ENCODE measurements at regions not wholly inside any gene's neighbourhood (a gene's known extent, or its start where the extent isn't known, plus 50 kb on each side); places are given as distances from the start of the nearest gene placed in this dataset.

DNA sequence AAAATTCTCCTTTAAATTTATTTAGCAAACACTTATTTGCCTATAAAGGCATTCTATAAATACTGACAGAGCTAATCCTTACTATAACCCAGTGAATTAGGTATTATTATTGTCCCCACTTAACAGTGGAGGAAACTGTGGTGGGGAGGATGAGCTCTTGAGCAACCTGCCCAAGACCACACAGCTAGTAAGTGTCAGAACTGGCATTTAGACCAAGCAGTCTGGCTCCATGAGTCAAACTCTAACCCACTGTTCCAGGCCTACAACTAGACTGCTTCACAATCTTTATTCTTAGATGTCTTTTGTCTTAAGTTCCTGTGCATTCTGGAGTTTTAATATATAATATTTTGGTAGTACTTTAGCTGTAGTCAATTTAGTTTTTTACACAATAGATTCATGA is 530.8 kb downstream of the BCKDHB start:
- H3K4me3 Mint-ChIP-seq: no peak overlapping the region

DNA sequence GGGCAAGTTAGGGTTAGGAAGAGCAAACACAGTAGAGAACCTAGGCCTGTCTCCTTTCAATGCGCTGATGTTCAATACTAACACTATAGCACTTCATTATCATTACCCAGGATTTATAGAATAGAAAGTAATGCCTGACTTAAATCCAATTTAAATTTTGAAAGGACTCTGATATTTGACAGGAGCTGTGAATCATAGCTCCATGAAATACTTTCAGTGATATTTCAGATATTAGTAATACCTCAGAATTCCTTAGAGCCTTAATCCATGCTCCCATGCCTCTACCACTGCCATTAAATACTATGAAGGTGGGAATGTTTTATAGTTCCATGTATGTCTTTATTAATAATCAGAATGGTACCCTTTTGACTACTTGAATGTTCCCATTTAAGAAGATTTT is 530.2 kb downstream of the BCKDHB start:
- H3K4me3 Mint-ChIP-seq: no peak overlapping the region
- peaks cover 5% of the 10 kb centered on the region for H3K9me3 Mint-ChIP-seq
- no peaks in the 10 kb centered on the region for H3K36me3 Mint-ChIP-seq (ENCODE audit: low read depth)
- H3K27me3 Mint-ChIP-seq (ENCODE audit: low read depth): no peaks in the 10 kb centered on the region
- no peaks in the 10 kb centered on the region for H3K4me1 Mint-ChIP-seq (ENCODE audit: low read depth)
- no peak overlapping the region for H3K27ac Mint-ChIP-seq

More for the DNA sequence above, 530.8 kb downstream of the BCKDHB start:
- Mint-ChIP-seq H3K27me3 (ENCODE audit: low read depth) (no peaks in the 10 kb centered on the region), H3K9me3 (peaks cover 5% of the 10 kb centered on the region), H3K36me3 (ENCODE audit: low read depth) (no peaks in the 10 kb centered on the region), H3K4me1 (ENCODE audit: low read depth) (no peaks in the 10 kb centered on the region), H3K27ac (no peak overlapping the region)

DNA sequence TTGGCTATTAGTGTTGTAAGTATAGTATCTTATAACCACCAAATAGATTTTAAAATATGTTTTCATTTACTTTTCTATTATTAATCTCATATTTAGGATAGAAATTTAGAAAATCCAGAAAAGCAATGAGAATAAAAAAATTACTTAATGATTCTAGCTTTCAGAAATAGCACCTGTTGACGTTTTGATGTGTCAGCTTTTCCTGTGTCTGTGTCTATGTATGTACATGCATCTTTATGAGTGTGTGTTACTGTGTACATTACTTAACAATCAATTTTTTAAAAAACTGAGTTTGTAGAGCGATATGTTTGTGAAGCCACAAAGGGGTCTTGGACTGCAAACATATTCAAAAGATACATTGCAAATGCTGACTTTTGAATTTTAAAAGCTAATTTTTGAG is 526.9 kb downstream of the BCKDHB start:
- no peaks in the 10 kb centered on the region for H3K36me3 Mint-ChIP-seq (ENCODE audit: low read depth)
- H3K27me3 Mint-ChIP-seq (ENCODE audit: low read depth): no peaks in the 10 kb centered on the region
- no peaks in the 10 kb centered on the region for H3K4me1 Mint-ChIP-seq (ENCODE audit: low read depth)
- no peak overlapping the region for H3K4me3 Mint-ChIP-seq
- H3K9me3 Mint-ChIP-seq: peaks cover 5% of the 10 kb centered on the region
- no peak overlapping the region for H3K27ac Mint-ChIP-seq

DNA sequence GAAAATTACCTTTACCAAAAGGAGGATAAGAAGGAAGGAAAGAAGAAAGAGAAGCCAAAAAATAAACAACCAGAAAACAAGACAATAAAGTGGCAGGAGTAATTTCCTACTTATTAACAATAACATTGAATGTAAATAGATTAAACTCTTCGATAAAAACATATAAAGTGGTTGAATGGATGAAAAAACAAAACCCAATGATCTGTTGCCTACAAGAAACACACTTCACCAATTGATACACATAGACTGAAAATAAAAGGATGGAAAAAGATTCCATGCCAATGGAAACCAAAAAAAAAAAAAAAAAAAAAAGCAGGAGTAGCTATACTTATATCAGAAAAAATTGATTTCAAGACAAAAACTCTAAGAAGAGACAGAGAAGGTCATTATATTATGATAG is 518.9 kb downstream of the BCKDHB start:
- Mint-ChIP-seq H3K27me3 (ENCODE audit: low read depth) (no peaks in the 10 kb centered on the region), H3K36me3 (ENCODE audit: low read depth) (no peaks in the 10 kb centered on the region), H3K4me1 (ENCODE audit: low read depth) (no peaks in the 10 kb centered on the region), H3K9me3 (peaks cover 30% of the 10 kb centered on the region), H3K4me3 (no peak overlapping the region), H3K27ac (no peak overlapping the region)

DNA sequence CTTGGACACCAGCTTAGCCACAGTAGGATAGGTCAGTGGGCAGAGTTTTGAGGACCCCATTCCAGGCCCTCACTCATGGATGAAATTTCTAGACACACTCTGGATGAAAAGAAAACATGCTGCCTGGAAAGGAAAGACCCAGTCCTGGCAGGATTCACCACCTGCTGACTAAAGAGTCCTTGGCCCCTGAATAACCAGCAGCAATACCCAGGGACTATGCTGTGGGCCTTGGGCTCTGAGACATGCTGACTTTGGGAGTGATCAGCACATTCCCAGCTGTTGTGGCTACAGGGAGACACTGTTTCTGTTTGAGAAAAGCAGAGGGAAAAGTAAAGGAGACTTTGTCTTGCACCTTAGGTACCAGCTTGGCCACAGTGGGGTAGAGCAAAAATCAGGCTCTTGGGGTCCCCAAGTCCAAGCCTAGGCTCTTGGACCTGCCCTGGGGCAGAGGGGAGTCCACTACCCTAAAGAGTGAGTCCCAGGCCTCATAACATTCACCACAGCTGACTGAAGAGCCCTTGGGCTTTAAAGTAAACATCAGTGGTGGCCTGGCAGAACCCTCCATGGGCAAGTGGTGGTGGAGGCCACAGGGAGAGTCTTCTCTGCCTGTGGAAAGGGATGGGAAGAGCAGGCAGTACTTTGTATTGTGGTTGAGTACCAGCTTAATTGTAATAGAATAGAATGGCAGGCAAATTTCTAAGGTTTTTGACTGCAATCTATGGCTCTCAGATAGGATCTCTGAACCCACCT is 516.8 kb downstream of the BCKDHB start:
- H3K27ac Mint-ChIP-seq: no peak overlapping the region
- no peaks in the 10 kb centered on the region for H3K27me3 Mint-ChIP-seq (ENCODE audit: low read depth)
- H3K4me1 Mint-ChIP-seq (ENCODE audit: low read depth): no peaks in the 10 kb centered on the region
- no peaks in the 10 kb centered on the region for H3K36me3 Mint-ChIP-seq (ENCODE audit: low read depth)
- H3K4me3 Mint-ChIP-seq: no peak overlapping the region
- peaks cover 40% of the 10 kb centered on the region for H3K9me3 Mint-ChIP-seq

DNA sequence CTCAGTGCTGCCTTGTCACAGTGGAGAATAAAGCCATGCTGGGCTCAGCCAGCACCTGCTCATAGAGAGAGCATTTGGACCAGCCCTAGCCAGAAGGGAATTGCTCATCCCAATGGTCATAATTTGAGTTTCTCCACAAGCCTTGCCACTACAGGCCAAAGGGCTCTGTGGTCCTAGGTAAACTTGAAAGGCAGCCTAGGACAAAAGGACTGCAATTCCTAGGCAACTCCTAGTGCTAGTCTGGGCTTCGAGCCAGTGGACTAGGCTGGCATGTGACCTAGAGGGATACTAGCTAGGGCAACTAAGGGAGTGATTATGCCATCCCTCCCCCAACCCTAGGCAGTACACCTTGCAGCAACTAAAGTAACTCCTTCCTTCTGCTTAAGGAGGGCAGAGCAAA is 516.2 kb downstream of the BCKDHB start:
- H3K27me3 Mint-ChIP-seq (ENCODE audit: low read depth): no peaks in the 10 kb centered on the region
- no peaks in the 10 kb centered on the region for H3K4me1 Mint-ChIP-seq (ENCODE audit: low read depth)
- no peak overlapping the region for H3K27ac Mint-ChIP-seq
- no peak overlapping the region for H3K4me3 Mint-ChIP-seq
- H3K9me3 Mint-ChIP-seq: peaks cover 42% of the 10 kb centered on the region
- no peaks in the 10 kb centered on the region for H3K36me3 Mint-ChIP-seq (ENCODE audit: low read depth)

DNA sequence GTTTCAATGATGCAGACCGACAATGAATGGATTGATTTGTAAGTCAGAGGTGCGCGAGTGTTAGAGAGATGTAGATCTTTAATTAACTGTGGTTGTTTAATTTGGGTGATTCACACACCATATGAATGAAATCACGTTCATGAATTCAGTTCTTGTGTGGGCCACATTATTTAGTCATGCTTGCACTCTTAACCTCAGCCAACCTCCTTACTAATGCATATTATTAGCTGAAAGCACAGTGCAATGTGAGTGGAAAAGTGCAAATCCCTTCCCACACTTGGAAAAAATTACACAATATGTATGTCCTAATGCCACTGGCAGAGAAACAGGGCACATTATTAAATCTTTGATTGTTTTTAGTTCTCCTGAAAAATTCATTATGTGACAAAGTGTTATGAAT is 512.5 kb downstream of the BCKDHB start:
- peaks cover 20% of the 10 kb centered on the region for H3K9me3 Mint-ChIP-seq
- H3K4me1 Mint-ChIP-seq (ENCODE audit: low read depth): no peaks in the 10 kb centered on the region
- H3K36me3 Mint-ChIP-seq (ENCODE audit: low read depth): no peaks in the 10 kb centered on the region
- no peak overlapping the region for H3K4me3 Mint-ChIP-seq
- H3K27me3 Mint-ChIP-seq (ENCODE audit: low read depth): no peaks in the 10 kb centered on the region
- no peak overlapping the region for H3K27ac Mint-ChIP-seq

DNA sequence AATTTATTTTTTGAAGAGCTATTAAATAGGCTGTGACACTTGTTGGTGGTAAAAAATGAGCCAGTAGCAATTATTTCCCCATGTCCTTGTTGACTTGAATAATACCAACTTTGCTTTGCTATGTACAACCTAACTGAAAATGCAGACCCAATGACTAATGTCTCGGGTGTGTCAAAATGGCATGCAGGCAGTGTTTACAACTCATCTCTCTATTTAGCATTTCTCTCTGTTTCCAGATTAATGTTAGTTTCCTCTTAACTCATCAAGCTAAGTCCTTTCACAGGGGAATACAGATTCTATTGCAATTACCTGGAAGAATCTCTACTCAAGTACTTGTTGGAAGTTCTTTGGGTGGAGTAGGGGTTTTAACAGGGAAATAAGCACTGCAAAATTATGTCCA is 504.4 kb downstream of the BCKDHB start:
- H3K27me3 Mint-ChIP-seq (ENCODE audit: low read depth): no peaks in the 10 kb centered on the region
- H3K36me3 Mint-ChIP-seq (ENCODE audit: low read depth): no peaks in the 10 kb centered on the region
- H3K4me1 Mint-ChIP-seq (ENCODE audit: low read depth): no peaks in the 10 kb centered on the region
- H3K9me3 Mint-ChIP-seq: no peaks in the 10 kb centered on the region
- no peak overlapping the region for H3K27ac Mint-ChIP-seq
- H3K4me3 Mint-ChIP-seq: no peak overlapping the region

DNA sequence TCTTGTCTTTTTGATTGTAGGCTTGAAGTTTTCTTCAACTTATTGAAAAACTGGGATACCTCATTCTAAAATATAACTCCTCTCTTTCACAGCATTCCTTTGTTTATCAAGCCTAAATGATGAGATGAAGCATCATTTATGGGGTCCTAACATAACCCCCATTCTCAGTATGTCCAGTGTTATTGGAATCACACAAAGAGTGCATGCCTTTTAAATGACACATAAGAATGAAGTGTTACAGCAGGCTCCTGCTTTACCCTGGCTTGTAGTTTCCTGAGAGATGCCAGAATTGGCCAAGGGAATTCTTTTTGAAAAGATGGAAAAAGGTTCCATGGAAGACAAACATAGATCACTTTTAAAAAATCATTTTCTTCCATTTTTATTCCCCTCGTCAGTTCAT is 502.4 kb downstream of the BCKDHB start:
- Mint-ChIP-seq H3K4me1 (ENCODE audit: low read depth) (no peaks in the 10 kb centered on the region), H3K4me3 (no peak overlapping the region), H3K36me3 (ENCODE audit: low read depth) (no peaks in the 10 kb centered on the region), H3K27ac (no peak overlapping the region), H3K9me3 (no peaks in the 10 kb centered on the region), H3K27me3 (ENCODE audit: low read depth) (no peaks in the 10 kb centered on the region)

DNA sequence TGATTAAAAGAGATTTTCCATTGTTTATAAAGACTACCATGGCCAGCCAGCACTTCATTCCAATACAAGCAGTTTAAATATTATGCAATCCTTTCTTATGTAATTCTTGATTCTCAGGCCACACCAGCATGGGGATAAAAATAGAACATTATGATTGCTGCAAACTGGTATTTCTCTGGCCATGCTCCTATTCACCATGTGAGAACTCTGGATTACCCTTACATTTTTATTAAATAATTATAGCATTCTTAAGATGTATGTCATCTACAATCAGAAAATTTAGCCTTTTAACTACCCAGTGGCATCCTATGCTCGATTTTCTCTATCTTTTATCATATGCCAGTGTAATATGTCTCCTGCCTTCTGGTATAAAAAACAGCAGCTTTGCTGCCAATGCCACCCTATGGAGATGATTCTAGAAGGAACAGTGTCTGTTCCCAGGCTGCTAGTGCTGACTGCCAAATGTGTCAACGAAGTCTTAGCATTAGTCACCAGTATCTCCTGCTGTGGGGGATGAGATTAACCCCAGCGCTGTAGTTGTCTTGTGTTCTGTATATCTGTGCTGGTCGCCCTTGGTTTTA is 501.4 kb downstream of the BCKDHB start:
- no peaks in the 10 kb centered on the region for H3K27me3 Mint-ChIP-seq (ENCODE audit: low read depth)
- no peak overlapping the region for H3K4me3 Mint-ChIP-seq
- no peak overlapping the region for H3K27ac Mint-ChIP-seq
- H3K9me3 Mint-ChIP-seq: no peaks in the 10 kb centered on the region
- H3K4me1 Mint-ChIP-seq (ENCODE audit: low read depth): no peaks in the 10 kb centered on the region
- H3K36me3 Mint-ChIP-seq (ENCODE audit: low read depth): no peaks in the 10 kb centered on the region

DNA sequence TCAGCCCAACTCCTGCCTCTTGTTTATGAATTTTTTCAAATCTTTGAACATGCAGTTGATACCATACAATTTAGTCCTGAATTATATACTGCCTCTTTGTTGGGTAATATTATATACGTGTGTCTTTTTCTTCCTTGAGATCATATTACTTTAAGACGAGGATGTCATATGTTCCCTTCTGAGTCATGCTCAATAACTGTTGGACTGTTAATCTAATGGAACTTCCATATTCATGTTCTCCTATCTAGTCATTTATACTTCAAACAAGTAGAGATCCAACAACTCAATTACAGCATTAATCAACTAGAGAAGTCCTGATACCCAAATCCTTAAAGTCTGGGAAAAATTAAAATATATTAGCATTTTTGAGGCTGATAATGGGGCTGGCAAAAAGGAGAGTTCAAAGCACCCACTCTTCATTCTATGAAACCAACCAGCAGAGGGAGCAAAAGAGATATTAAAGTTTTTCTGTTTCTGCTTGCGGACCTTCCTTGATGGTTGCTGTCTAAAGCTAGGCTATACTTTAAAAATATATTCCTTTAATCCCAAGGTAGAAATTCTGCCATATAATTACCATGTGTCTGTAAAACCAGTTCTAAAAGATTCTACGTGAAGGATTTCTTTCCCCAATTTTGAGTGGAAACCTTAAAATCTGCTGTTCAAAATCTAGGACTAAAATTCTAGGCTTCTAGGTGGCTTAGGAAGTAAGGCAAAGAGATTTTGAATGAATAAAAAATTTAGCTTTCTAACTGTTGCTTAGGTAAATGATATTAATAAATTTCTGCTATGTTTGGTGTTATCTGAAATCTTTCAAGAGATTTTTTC is 498.9 kb downstream of the BCKDHB start:
- H3K27me3 Mint-ChIP-seq (ENCODE audit: low read depth): no peaks in the 10 kb centered on the region
- no peak overlapping the region for H3K4me3 Mint-ChIP-seq
- H3K4me1 Mint-ChIP-seq (ENCODE audit: low read depth): no peaks in the 10 kb centered on the region
- no peak overlapping the region for H3K27ac Mint-ChIP-seq
- H3K36me3 Mint-ChIP-seq (ENCODE audit: low read depth): no peaks in the 10 kb centered on the region
- no peaks in the 10 kb centered on the region for H3K9me3 Mint-ChIP-seq

DNA sequence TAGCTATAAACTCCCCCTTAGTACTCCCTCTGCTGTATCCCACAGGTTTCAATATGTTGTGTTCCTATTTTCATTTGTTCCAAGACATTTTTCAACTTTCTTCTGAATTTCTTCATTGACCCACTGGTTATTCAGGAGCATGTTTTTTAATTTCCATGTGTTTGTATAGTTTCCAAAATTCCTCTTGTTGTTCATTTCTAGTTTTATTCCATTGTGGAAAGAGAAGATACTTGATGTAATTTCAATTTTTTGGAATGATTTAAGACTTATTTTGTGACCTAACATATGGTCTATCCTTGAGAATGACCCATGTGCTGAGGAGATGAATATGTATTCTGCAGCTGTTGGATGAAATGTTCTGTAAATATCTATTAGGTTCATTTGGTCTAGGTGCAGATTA is 497.2 kb downstream of the BCKDHB start:
- no peaks in the 10 kb centered on the region for H3K9me3 Mint-ChIP-seq
- no peaks in the 10 kb centered on the region for H3K36me3 Mint-ChIP-seq (ENCODE audit: low read depth)
- H3K4me3 Mint-ChIP-seq: no peak overlapping the region
- H3K4me1 Mint-ChIP-seq (ENCODE audit: low read depth): no peaks in the 10 kb centered on the region
- H3K27ac Mint-ChIP-seq: no peak overlapping the region
- H3K27me3 Mint-ChIP-seq (ENCODE audit: low read depth): no peaks in the 10 kb centered on the region

DNA sequence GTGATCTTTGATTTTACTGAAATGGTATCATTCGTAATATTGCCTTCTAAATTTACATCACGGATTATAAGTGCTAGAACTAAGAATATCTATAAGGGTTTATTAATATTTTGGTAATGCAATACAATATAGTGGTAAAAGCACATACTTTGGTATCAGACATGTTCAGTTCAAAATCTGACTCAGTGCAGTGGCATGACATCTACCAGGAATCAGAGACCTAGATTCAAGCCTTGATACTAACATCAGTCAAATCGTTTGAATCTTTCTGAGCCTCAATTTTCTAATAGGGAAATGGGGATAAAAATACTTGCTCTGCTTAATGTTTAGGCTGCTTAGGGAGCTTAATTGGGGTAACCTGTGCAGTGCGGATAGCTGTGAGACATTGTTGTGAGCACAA is 488.0 kb downstream of the BCKDHB start:
- H3K36me3 Mint-ChIP-seq (ENCODE audit: low read depth): no peaks in the 10 kb centered on the region
- no peak overlapping the region for H3K4me3 Mint-ChIP-seq
- no peaks in the 10 kb centered on the region for H3K4me1 Mint-ChIP-seq (ENCODE audit: low read depth)
- H3K9me3 Mint-ChIP-seq: no peaks in the 10 kb centered on the region
- H3K27me3 Mint-ChIP-seq (ENCODE audit: low read depth): no peaks in the 10 kb centered on the region
- no peak overlapping the region for H3K27ac Mint-ChIP-seq

DNA sequence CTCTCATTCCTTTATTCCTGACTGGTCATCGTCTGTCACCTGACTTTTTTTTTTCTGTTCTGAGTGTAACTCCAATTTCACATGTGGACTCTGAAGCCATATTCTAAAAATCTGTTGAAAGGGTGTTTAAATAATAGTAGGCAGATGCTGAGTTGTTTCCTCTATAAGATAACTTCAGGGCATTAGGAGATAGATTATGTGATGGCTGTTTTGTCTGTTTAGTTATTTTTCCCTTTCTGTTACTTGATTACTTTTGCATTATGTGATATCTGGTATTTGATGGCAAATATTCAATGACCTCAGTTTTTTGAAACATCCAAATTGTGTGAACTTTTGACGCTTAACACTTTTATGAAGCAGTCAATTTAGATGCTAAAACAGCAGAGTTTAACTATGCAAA is 486.0 kb downstream of the BCKDHB start:
- no peaks in the 10 kb centered on the region for H3K4me1 Mint-ChIP-seq (ENCODE audit: low read depth)
- H3K36me3 Mint-ChIP-seq (ENCODE audit: low read depth): no peaks in the 10 kb centered on the region
- no peak overlapping the region for H3K27ac Mint-ChIP-seq
- peaks cover 3% of the 10 kb centered on the region for H3K9me3 Mint-ChIP-seq
- no peak overlapping the region for H3K4me3 Mint-ChIP-seq
- H3K27me3 Mint-ChIP-seq (ENCODE audit: low read depth): no peaks in the 10 kb centered on the region

DNA sequence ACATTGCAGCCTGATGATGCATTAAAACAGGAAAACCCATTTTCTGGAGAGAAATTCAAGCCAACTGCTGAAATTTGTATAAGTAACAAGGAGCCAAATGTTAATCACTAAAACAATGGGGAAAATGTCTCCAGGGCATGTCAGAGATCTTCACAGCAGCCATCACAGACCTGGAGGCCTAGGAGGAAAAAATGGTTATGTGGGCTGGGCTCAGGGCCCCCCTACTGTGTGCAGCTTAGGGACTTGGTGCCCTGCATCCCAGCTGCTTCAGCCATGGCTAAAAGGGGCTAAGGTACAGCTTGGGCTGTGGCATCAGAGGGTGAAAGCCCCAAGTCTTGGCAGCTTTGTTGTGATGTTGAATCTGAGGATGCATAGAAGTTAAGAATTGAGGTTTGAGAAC is 479.8 kb downstream of the BCKDHB start:
- Mint-ChIP-seq H3K36me3 (ENCODE audit: low read depth) (no peaks in the 10 kb centered on the region), H3K4me1 (ENCODE audit: low read depth) (no peaks in the 10 kb centered on the region), H3K9me3 (peaks cover 22% of the 10 kb centered on the region), H3K27me3 (ENCODE audit: low read depth) (no peaks in the 10 kb centered on the region), H3K27ac (no peak overlapping the region), H3K4me3 (no peak overlapping the region)

Measured in T-helper 1 cell treated with Interleukin-12 subunit alpha and Interleukin-12 subunit beta and Interleukin-4 antibody, amounts not matched to agents 30 μg/mL and 1 μg/mL, for 36 hours (primary cell).